Keratinocyte (primary cell): ENCODE measurements at regions not wholly inside any gene's neighbourhood (a gene's known extent, or its start where the extent isn't known, plus 50 kb on each side); places are given as distances from the start of the nearest gene placed in this dataset.

Source experiments
- CTCF ChIP-seq, 3 experiments: IDR thresholded peaks in 1 of 3; conservative IDR thresholded peaks in 1 of 3; optimal IDR thresholded peaks in 1 of 3; 2 replicates in 2 of 3; 3 replicates in 1 of 3; pipeline versions ENCODE3 to v1.5.1; 2011; ENCODE audit warnings: low read length in 3 of 3, mild to moderate bottlenecking in 3 of 3, moderate library complexity in 2 of 3, control low read depth in 1 of 3, inconsistent platforms in 1 of 3; ENCODE audit not compliant: insufficient read depth in 2 of 3; ENCODE audit errors: extremely low read depth in 1 of 3
- EZH2 ChIP-seq: IDR thresholded peaks from one replicate; pipeline ENCODE4 v1.6.1; 2012; ENCODE audit warnings: inconsistent platforms, mild to moderate bottlenecking, low read length, moderate library complexity

DNA sequence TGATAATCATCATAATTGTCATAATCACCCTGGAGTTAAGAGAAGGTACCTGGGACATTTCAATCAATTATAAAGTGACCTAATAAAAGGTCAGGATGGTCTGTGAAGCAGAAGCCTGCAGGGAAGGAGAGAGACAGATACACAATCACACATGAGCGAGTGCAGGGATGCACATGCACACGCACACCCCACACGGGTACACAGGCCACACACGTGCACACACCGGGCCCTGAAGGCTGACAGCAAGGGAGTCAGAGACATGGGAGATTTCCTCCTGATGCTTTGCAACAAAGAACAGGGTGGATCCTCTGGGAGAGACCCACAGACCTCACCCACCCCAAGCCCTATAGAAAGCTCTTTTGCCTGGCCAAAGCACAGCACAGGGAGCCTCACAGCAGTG lies 82.3 kb upstream of the ZC3H12A start:
- TF ChIP-seq CTCF (optimal IDR thresholded peaks at IDR 0.05 in 1 of 3, IDR thresholded peaks at IDR 0.05 in 1 of 3, conservative IDR thresholded peaks at IDR 0.05 in 1 of 3; ENCODE audit: extremely low read depth in 1 of 3, insufficient read depth in 2 of 3, low read length in 3 of 3): no peak
- TF ChIP-seq EZH2: no peak
